Endothelial cell of umbilical vein (primary cell): ENCODE measurements at regions not wholly inside any gene's neighbourhood (a gene's known extent, or its start where the extent isn't known, plus 50 kb on each side); places are given as distances from the start of the nearest gene placed in this dataset.

Experiments used
- CTCF ChIP-seq, 2 donors: IDR thresholded peaks; 1 replicate in 1 of 2; 2 replicates in 1 of 2; pipeline ENCODE4 v1.5.1; 2011; ENCODE audit warnings: low read length in 2 of 2, mild to moderate bottlenecking in 2 of 2, moderate library complexity in 2 of 2, control low read depth in 1 of 2, inconsistent platforms in 1 of 2, low read depth in 1 of 2; ENCODE audit not compliant: insufficient read depth in 1 of 2; ENCODE audit errors: extremely low read depth in 1 of 2
- EZH2 ChIP-seq: IDR thresholded peaks from 2 replicates; pipeline ENCODE4 v1.6.1; 2012; ENCODE audit warnings: borderline replicate concordance, low read depth, mild to moderate bottlenecking, moderate library complexity, low read length, inconsistent platforms; ENCODE audit not compliant: severe bottlenecking
- MAX ChIP-seq: IDR thresholded peaks from 2 replicates; pipeline ENCODE4 v1.6.1; 2011; ENCODE audit not compliant: insufficient read depth, insufficient read length
- POLR2A ChIP-seq: IDR thresholded peaks from 2 replicates; pipeline ENCODE4 v1.6.1; 2012; ENCODE audit warnings: low read depth, mild to moderate bottlenecking, control low read depth, low read length
- POLR2AphosphoS5 ChIP-seq: IDR thresholded peaks from 2 replicates; pipeline ENCODE4 v1.6.1; 2012; ENCODE audit warnings: low read depth, mild to moderate bottlenecking, control low read depth, low read length, moderate library complexity; ENCODE audit not compliant: insufficient read depth

GRCh38 chr9:102867488-102867887, 127.6 kb upstream of the CYLC2 start:
- TF ChIP-seq POLR2AphosphoS5 (no peak), CTCF (IDR thresholded peaks at IDR 0.05; ENCODE audit: extremely low read depth in 1 of 2, insufficient read depth in 1 of 2, low read depth in 1 of 2, low read length in 2 of 2) (no peak), MAX (no peak), EZH2 (no peak), POLR2A (no peak)
